GM23338 (cell line): ENCODE measurements at regions not wholly inside any gene's neighbourhood (a gene's known extent, or its start where the extent isn't known, plus 50 kb on each side); places are given as distances from the start of the nearest gene placed in this dataset.

Experiments
- ATAC-seq: fragments of 200-7000 bp; cut with Tn5 transposase; 3 replicates; pipeline ENCODE4 v1.9.1; 2020
- DNase-seq: peaks from one replicate; pipeline ENCODE4 v3.0.0-alpha.2; 2015; ENCODE audit warnings: low spot score
- H2AFZ ChIP-seq: fragments of 200-600 bp; sonication (generic); 2 replicates; pipeline ENCODE4 v1.8.0; 2016; ENCODE audit warnings: antibody characterized with exemption, mild to moderate bottlenecking, moderate library complexity
- H3F3A ChIP-seq: fragments of 200-600 bp; sonication (generic); replicated peaks from 2 replicates; pipeline ENCODE4 v1.8.0; 2017; ENCODE audit warnings: antibody characterized with exemption, mixed run types, low read depth
- H3K27ac ChIP-seq: fragments of 200-600 bp; sonication (generic); 2 replicates; pipeline ENCODE4 v1.6.1; 2016; ENCODE audit warnings: low read depth
- H3K27me3 ChIP-seq: fragments of 200-600 bp; sonication (generic); 2 replicates; pipeline ENCODE4 v1.8.0; 2016; ENCODE audit warnings: mild to moderate bottlenecking, mixed run types, moderate library complexity; ENCODE audit not compliant: insufficient read depth
- H3K36me3 ChIP-seq: fragments of 200-600 bp; sonication (generic); 2 replicates; pipeline ENCODE4 v1.8.0; 2016; ENCODE audit warnings: mild to moderate bottlenecking; ENCODE audit not compliant: insufficient read depth
- H3K4me1 ChIP-seq: fragments of 200-600 bp; sonication (generic); 2 replicates; pipeline ENCODE4 v1.8.0; 2016; ENCODE audit warnings: mild to moderate bottlenecking, moderate library complexity; ENCODE audit not compliant: insufficient read depth
- H3K4me2 ChIP-seq: fragments of 200-600 bp; sonication (generic); 2 replicates; pipeline ENCODE4 v1.7.1; 2017; ENCODE audit warnings: mixed run types
- H3K4me3 ChIP-seq: fragments of 200-600 bp; sonication (generic); 2 replicates; pipeline ENCODE4 v1.6.1; 2016; ENCODE audit warnings: mixed run types
- H3K79me2 ChIP-seq: fragments of 200-600 bp; sonication (generic); replicated peaks from 2 replicates; pipeline ENCODE4 v1.8.0; 2017; ENCODE audit warnings: mild to moderate bottlenecking; ENCODE audit not compliant: insufficient read depth
- H3K9me2 ChIP-seq: fragments of 200-600 bp; sonication (generic); 2 replicates; pipeline ENCODE4 v1.8.0; 2017; ENCODE audit not compliant: insufficient read depth
- H4K20me1 ChIP-seq: fragments of 200-600 bp; sonication (generic); replicated peaks from 2 replicates; pipeline ENCODE4 v1.8.0; 2017; ENCODE audit warnings: mild to moderate bottlenecking; ENCODE audit not compliant: insufficient read depth
- H3K27ac Mint-ChIP-seq: 2 replicates; pipeline ENCODE4 v1.8.0; 2020; ENCODE audit warnings: inconsistent platforms, mild to moderate bottlenecking, moderate library complexity, mixed read lengths
- H3K27me3 Mint-ChIP-seq: 3 replicates; pipeline ENCODE4 v1.8.0; 2022; ENCODE audit warnings: low read depth, mild to moderate bottlenecking, moderate library complexity, mixed read lengths, inconsistent platforms; ENCODE audit not compliant: insufficient read depth, poor library complexity
- H3K36me3 Mint-ChIP-seq: 3 replicates; pipeline ENCODE4 v1.8.0; 2021; ENCODE audit warnings: low read depth, mild to moderate bottlenecking, inconsistent platforms, moderate library complexity, mixed read lengths
- H3K4me1 Mint-ChIP-seq: 3 replicates; pipeline ENCODE4 v1.8.0; 2020; ENCODE audit warnings: mild to moderate bottlenecking, inconsistent platforms, mixed read lengths
- H3K4me3 Mint-ChIP-seq: 3 replicates; pipeline ENCODE4 v1.8.0; 2021; ENCODE audit warnings: moderate library complexity, mild to moderate bottlenecking, inconsistent platforms, mixed read lengths
- H3K9me3 Mint-ChIP-seq: 3 replicates; pipeline ENCODE4 v1.8.0; 2020; ENCODE audit warnings: moderate library complexity, mild to moderate bottlenecking, inconsistent platforms, mixed read lengths
- CREB1 ChIP-seq: fragments of 250-450 bp; sonication (Bioruptor Pico); IDR thresholded peaks from 2 replicates; pipeline ENCODE4 v1.5.0; 2020; ENCODE audit warnings: low read depth, mild to moderate bottlenecking, moderate library complexity
- EZH2 ChIP-seq: fragments of 200-600 bp; sonication (generic); IDR thresholded peaks from one replicate; pipeline ENCODE4 v1.8.0; 2017; ENCODE audit warnings: antibody characterized with exemption, mild to moderate bottlenecking, low read depth; ENCODE audit not compliant: unreplicated experiment
- JUNB ChIP-seq: IDR thresholded peaks from one replicate; pipeline ENCODE4 v1.6.1; 2016; ENCODE audit warnings: antibody characterized with exemption; ENCODE audit not compliant: unreplicated experiment
- NANOG ChIP-seq: IDR thresholded peaks from 2 replicates; pipeline ENCODE4 v1.6.1; 2016; ENCODE audit warnings: antibody characterized with exemption, borderline replicate concordance
- TF ChIP-seq, protein P1 (sequence below), 2 experiments: fragments of 200-600 bp in 1 of 2; sonication (generic) in 1 of 2; conservative IDR thresholded peaks; 2 replicates each; pipeline versions ENCODE4 v1.5.1 to v1.6.1; 2016 to 2017; ENCODE audit warnings: antibody characterized with exemption in 2 of 2, low read depth in 2 of 2, mild to moderate bottlenecking in 2 of 2, moderate library complexity in 1 of 2
- TF ChIP-seq, protein P2 (sequence below): fragments of 250-450 bp; sonication (Bioruptor Pico); IDR thresholded peaks from 2 replicates; pipeline ENCODE4 v1.5.0; 2020; ENCODE audit warnings: mild to moderate bottlenecking, moderate library complexity

DNA sequence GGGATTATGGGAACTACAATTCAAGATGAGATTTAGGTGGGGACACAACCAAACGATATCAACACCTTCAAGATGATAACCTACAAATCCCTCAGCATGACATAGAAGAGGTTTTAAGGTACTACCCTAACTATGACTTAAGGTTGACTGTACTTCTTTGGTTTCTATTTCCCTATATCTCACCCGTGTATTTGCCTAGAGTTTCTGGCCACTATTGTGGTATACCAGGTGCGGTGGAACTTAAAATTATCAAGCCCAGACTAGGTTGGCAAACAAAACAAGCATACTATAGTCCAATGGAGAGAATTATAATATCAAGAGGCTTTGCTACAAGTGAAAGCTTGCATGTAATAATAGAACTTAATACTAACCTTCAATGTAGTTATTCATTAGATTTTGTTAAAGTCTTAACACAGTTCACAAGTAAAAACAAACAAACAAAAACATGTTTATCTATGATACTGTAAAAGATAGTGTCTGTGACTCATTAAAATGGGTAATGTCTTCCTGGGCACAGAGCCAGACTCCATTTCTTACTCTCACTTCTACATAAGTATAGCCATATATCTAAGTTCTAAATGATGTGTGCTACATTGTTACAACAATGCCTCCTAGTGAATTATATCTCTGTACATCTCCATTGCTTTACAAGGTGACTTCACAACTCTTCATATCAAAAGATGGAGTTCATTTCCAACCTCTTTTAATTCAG lies 479.1 kb downstream of the ZBBX start:
- H4K20me1 ChIP-seq: no peaks in the 10 kb centered on the region
- TF ChIP-seq, protein P1, sequence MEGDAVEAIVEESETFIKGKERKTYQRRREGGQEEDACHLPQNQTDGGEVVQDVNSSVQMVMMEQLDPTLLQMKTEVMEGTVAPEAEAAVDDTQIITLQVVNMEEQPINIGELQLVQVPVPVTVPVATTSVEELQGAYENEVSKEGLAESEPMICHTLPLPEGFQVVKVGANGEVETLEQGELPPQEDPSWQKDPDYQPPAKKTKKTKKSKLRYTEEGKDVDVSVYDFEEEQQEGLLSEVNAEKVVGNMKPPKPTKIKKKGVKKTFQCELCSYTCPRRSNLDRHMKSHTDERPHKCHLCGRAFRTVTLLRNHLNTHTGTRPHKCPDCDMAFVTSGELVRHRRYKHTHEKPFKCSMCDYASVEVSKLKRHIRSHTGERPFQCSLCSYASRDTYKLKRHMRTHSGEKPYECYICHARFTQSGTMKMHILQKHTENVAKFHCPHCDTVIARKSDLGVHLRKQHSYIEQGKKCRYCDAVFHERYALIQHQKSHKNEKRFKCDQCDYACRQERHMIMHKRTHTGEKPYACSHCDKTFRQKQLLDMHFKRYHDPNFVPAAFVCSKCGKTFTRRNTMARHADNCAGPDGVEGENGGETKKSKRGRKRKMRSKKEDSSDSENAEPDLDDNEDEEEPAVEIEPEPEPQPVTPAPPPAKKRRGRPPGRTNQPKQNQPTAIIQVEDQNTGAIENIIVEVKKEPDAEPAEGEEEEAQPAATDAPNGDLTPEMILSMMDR (conservative IDR thresholded peaks at IDR 0.05; ENCODE audit: low read depth in 2 of 2): no peak
- TF ChIP-seq, protein P2, sequence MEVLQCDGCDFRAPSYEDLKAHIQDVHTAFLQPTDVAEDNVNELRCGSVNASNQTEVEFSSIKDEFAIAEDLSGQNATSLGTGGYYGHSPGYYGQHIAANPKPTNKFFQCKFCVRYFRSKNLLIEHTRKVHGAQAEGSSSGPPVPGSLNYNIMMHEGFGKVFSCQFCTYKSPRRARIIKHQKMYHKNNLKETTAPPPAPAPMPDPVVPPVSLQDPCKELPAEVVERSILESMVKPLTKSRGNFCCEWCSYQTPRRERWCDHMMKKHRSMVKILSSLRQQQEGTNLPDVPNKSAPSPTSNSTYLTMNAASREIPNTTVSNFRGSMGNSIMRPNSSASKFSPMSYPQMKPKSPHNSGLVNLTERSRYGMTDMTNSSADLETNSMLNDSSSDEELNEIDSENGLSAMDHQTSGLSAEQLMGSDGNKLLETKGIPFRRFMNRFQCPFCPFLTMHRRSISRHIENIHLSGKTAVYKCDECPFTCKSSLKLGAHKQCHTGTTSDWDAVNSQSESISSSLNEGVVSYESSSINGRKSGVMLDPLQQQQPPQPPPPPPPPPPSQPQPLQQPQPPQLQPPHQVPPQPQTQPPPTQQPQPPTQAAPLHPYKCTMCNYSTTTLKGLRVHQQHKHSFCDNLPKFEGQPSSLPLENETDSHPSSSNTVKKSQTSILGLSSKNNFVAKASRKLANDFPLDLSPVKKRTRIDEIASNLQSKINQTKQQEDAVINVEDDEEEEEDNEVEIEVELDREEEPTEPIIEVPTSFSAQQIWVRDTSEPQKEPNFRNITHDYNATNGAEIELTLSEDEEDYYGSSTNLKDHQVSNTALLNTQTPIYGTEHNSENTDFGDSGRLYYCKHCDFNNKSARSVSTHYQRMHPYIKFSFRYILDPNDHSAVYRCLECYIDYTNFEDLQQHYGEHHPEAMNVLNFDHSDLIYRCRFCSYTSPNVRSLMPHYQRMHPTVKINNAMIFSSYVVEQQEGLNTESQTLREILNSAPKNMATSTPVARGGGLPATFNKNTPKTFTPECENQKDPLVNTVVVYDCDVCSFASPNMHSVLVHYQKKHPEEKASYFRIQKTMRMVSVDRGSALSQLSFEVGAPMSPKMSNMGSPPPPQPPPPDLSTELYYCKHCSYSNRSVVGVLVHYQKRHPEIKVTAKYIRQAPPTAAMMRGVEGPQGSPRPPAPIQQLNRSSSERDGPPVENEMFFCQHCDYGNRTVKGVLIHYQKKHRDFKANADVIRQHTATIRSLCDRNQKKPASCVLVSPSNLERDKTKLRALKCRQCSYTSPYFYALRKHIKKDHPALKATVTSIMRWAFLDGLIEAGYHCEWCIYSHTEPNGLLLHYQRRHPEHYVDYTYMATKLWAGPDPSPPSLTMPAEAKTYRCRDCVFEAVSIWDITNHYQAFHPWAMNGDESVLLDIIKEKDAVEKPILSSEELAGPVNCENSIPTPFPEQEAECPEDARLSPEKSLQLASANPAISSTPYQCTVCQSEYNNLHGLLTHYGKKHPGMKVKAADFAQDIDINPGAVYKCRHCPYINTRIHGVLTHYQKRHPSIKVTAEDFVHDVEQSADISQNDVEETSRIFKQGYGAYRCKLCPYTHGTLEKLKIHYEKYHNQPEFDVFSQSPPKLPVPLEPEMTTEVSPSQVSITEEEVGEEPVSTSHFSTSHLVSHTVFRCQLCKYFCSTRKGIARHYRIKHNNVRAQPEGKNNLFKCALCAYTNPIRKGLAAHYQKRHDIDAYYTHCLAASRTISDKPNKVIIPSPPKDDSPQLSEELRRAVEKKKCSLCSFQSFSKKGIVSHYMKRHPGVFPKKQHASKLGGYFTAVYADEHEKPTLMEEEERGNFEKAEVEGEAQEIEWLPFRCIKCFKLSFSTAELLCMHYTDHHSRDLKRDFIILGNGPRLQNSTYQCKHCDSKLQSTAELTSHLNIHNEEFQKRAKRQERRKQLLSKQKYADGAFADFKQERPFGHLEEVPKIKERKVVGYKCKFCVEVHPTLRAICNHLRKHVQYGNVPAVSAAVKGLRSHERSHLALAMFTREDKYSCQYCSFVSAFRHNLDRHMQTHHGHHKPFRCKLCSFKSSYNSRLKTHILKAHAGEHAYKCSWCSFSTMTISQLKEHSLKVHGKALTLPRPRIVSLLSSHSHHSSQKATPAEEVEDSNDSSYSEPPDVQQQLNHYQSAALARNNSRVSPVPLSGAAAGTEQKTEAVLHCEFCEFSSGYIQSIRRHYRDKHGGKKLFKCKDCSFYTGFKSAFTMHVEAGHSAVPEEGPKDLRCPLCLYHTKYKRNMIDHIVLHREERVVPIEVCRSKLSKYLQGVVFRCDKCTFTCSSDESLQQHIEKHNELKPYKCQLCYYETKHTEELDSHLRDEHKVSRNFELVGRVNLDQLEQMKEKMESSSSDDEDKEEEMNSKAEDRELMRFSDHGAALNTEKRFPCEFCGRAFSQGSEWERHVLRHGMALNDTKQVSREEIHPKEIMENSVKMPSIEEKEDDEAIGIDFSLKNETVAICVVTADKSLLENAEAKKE: no peak
- TF ChIP-seq NANOG: no peak
- no peak for TF ChIP-seq CREB1 (CRISPR knock-in tag)
- TF ChIP-seq EZH2: no peak
- TF ChIP-seq JUNB: no peak
- H3K79me2 ChIP-seq: no peaks in the 10 kb centered on the region
- no peaks in the 10 kb centered on the region for H3K9me2 ChIP-seq
- H3K27ac Mint-ChIP-seq: no peak overlapping the region
- no peaks in the 10 kb centered on the region for H3F3A ChIP-seq
- peaks cover 3% of the 10 kb centered on the region for H3K27me3 Mint-ChIP-seq
- no peak overlapping the region for H3K4me2 ChIP-seq
- no peak for DNase-seq
- H3K4me3 Mint-ChIP-seq: no peak overlapping the region
- H3K27ac ChIP-seq: no peak overlapping the region
- no peak for ATAC-seq
- no peaks in the 10 kb centered on the region for H3K27me3 ChIP-seq
- H2AFZ ChIP-seq: no peak overlapping the region
- H3K36me3 Mint-ChIP-seq: no peaks in the 10 kb centered on the region
- H3K4me1 Mint-ChIP-seq: no peaks in the 10 kb centered on the region
- H3K9me3 Mint-ChIP-seq: peaks cover 2% of the 10 kb centered on the region; the same call in 2 of the 3 replicates
- H3K4me1 ChIP-seq: no peaks in the 10 kb centered on the region
- H3K4me3 ChIP-seq: no peak overlapping the region
- H3K36me3 ChIP-seq: no peaks in the 10 kb centered on the region
